ENCODE measurements at regions not wholly inside any gene's neighbourhood (a gene's known extent, or its start where the extent isn't known, plus 50 kb on each side); places are given as distances from the start of the nearest gene placed in this dataset.

GRCh38 chr14:25895740-25896139 lies 702.1 kb downstream of the NOVA1 start:
- H3K27me3 ChIP-seq, result no peaks in the 10 kb centered on the region
- H3K36me3 ChIP-seq, result no peaks in the 10 kb centered on the region
- intact Hi-C loops (cut with DNase I), result no loop called here
- no peak overlapping the region for H3K4me3 ChIP-seq
- WGBS, result 84% methylated on average over 3 of the region's 3 CpGs
- H3K27ac ChIP-seq (replicated peaks in 1 of 4), result no peak overlapping the region
- TF ChIP-seq POLR2AphosphoS5 (IDR thresholded peaks at IDR 0.05) (no peak), EP300 (IDR thresholded peaks at IDR 0.05) (no peak), CTCF (IDR thresholded peaks at IDR 0.05) (no peak), POLR2A (IDR thresholded peaks at IDR 0.05; ENCODE audit: low read depth) (no peak)
- no peaks in the 10 kb centered on the region for H3K9me3 ChIP-seq
- no peaks in the 10 kb centered on the region for H3K4me1 ChIP-seq
- no peak for DNase-seq (ENCODE audit: extremely low spot score)

DNA sequence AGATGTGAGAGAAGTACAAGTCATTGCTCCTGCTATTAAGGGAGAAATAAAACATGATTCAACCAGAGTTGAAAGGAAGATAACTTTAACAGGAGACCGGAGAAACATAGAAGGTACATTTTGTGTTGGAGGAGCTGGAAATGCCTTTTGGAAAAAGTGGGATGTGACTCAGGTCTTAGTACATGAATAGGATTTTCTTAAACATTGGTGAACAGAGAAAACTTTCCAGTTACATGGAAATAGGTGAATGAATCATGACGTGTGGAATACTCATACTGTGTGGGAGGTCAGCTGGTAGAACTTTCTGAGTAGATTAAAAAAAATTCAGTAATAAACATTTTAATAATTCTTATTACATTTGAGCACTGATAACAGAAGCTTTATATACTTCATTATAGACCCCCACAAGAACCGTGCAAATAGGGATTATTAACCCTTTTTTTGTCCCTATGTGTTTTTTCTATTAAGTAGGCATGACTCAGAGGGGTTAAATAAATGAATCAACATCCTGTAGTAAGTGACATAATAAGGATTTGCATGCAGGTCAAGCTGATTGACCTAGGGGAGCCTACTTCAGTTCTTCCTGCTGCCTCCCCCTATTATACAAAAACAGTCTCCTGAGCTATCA lies 710.5 kb downstream of the NOVA1 start:
- H3K36me3 ChIP-seq, result no peaks in the 10 kb centered on the region
- no peaks in the 10 kb centered on the region for H3K27me3 ChIP-seq
- H3K4me3 ChIP-seq, result no peak overlapping the region
- WGBS, result 55% methylated on average over 3 of the region's 3 CpGs
- no peaks in the 10 kb centered on the region for H3K9me3 ChIP-seq
- intact Hi-C loops (cut with DNase I), result no loop called here
- H3K4me1 ChIP-seq, result no peaks in the 10 kb centered on the region
- TF ChIP-seq POLR2A (IDR thresholded peaks at IDR 0.05; ENCODE audit: low read depth), result no peak
- no peak for TF ChIP-seq EP300 (IDR thresholded peaks at IDR 0.05)
- DNase-seq (ENCODE audit: extremely low spot score), result no peak
- no peak overlapping the region for H3K27ac ChIP-seq (replicated peaks in 1 of 4)

DNA sequence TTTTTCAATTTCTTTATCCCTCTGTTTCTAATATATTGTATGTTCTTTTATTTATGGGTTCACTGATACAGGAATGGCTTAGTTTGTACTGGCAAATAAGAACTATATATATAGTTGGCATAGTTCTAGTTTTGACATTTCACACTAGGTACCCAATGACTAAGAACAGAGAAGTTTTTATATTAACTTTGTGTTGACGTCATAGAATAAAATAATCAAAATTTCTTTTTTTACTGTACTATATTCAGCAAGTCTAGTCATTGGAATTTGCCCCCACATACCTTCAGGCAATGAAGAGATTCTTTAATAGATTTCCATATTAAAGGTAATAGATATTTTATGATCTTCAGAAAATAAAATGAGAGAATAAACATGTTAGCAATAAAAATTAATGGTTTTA lies 713.2 kb downstream of the NOVA1 start:
- no peaks in the 10 kb centered on the region for H3K4me1 ChIP-seq
- WGBS, result 79% methylated on average over 1 of the region's 1 CpG
- H3K9me3 ChIP-seq, result no peaks in the 10 kb centered on the region
- intact Hi-C loops (cut with DNase I), result no loop called here
- H3K36me3 ChIP-seq, result no peaks in the 10 kb centered on the region
- TF ChIP-seq POLR2AphosphoS5 (IDR thresholded peaks at IDR 0.05) (no peak), POLR2A (IDR thresholded peaks at IDR 0.05; ENCODE audit: low read depth) (no peak), CTCF (IDR thresholded peaks at IDR 0.05) (no peak), EP300 (IDR thresholded peaks at IDR 0.05) (no peak)
- no peak for DNase-seq (ENCODE audit: extremely low spot score)
- H3K27ac ChIP-seq (replicated peaks in 1 of 4), result no peak overlapping the region
- no peaks in the 10 kb centered on the region for H3K27me3 ChIP-seq
- H3K4me3 ChIP-seq, result no peak overlapping the region

DNA sequence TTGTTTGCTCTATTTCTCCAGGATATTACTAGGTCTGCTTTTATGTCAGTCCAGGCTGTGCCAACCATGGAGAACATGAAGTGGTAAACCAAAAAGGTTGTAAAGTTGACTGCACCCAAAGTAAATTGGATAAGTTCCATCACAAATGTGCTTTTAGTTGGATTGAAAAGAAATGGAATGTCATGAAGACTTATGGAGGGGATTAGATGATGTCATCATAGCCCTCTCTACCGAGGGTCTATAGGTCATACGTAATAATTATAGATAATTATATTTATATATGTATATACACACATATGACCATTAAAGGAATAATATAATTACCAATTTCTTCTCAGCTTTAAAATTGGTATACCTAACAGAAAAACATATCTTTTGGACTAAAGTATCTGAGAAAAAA lies 714.9 kb downstream of the NOVA1 start:
- no peaks in the 10 kb centered on the region for H3K4me1 ChIP-seq
- intact Hi-C loops (cut with DNase I), result no loop called here
- no peaks in the 10 kb centered on the region for H3K27me3 ChIP-seq
- no peak overlapping the region for H3K4me3 ChIP-seq
- no peak for TF ChIP-seq POLR2AphosphoS5 (IDR thresholded peaks at IDR 0.05)
- no peak for TF ChIP-seq EP300 (IDR thresholded peaks at IDR 0.05)
- TF ChIP-seq POLR2A (IDR thresholded peaks at IDR 0.05; ENCODE audit: low read depth), result no peak
- no peak for TF ChIP-seq CTCF (IDR thresholded peaks at IDR 0.05)
- WGBS, result 73% methylated on average over 2 of the region's 2 CpGs
- no peaks in the 10 kb centered on the region for H3K9me3 ChIP-seq
- H3K36me3 ChIP-seq, result no peaks in the 10 kb centered on the region
- no peak overlapping the region for H3K27ac ChIP-seq (replicated peaks in 1 of 4)
- DNase-seq (ENCODE audit: extremely low spot score), result no peak

- Histone ChIP-seq H3K4me1 (no peaks in the 10 kb centered on the region), H3K4me3 (no peak overlapping the region), H3K27me3 (no peaks in the 10 kb centered on the region), H3K27ac (replicated peaks in 1 of 4) (no peak overlapping the region), H3K9me3 (no peaks in the 10 kb centered on the region), H3K36me3 (no peaks in the 10 kb centered on the region)
- intact Hi-C loops (cut with DNase I), result no loop called here
- TF ChIP-seq POLR2A (IDR thresholded peaks at IDR 0.05; ENCODE audit: low read depth) (no peak), EP300 (IDR thresholded peaks at IDR 0.05) (no peak), CTCF (IDR thresholded peaks at IDR 0.05) (no peak), POLR2AphosphoS5 (IDR thresholded peaks at IDR 0.05) (no peak)
- WGBS, result 89% methylated on average over 2 of the region's 2 CpGs
- DNase-seq (ENCODE audit: extremely low spot score), result no peak
Observed at GRCh38 chr14:25875475-25875874, 722.4 kb downstream of the NOVA1 start.

All from esophagus muscularis mucosa (tissue), 4 donors.